ENCODE measurements at regions not wholly inside any gene's neighbourhood (a gene's known extent, or its start where the extent isn't known, plus 50 kb on each side); places are given as distances from the start of the nearest gene placed in this dataset.

GRCh38 chr13:106354961-106355360, 180.5 kb downstream of the EFNB2 start:
- DNase-seq (ENCODE audit: low read depth in 4 of 4, low spot score in 3 of 4), result no peak

- no peak for DNase-seq (ENCODE audit: low read depth in 4 of 4, low spot score in 3 of 4)
These were observed 182.6 kb downstream of the EFNB2 start for GRCh38 chr13:106352850-106353249.

GRCh38 chr13:106351251-106351650, 184.2 kb downstream of the EFNB2 start:
- DNase-seq (ENCODE audit: low read depth in 4 of 4, low spot score in 3 of 4), result no peak

GRCh38 chr13:106350208-106350607, 185.3 kb downstream of the EFNB2 start:
- DNase-seq (ENCODE audit: low read depth in 4 of 4, low spot score in 3 of 4), result no peak

GRCh38 chr13:106349080-106349931, 186.2 kb downstream of the EFNB2 start:
- no peak for DNase-seq (ENCODE audit: low read depth in 4 of 4, low spot score in 3 of 4)

GRCh38 chr13:106348075-106348840, 187.2 kb downstream of the EFNB2 start:
- DNase-seq (ENCODE audit: low read depth in 4 of 4, low spot score in 3 of 4), result no peak

- no peak for DNase-seq (ENCODE audit: low read depth in 4 of 4, low spot score in 3 of 4)
These were observed 191.1 kb downstream of the EFNB2 start for GRCh38 chr13:106344342-106344741.

- no peak for DNase-seq (ENCODE audit: low read depth in 4 of 4, low spot score in 3 of 4)
These were observed 191.6 kb downstream of the EFNB2 start for GRCh38 chr13:106343836-106344235.

- DNase-seq (ENCODE audit: low read depth in 4 of 4, low spot score in 3 of 4), result no peak
These were observed 195.2 kb downstream of the EFNB2 start for GRCh38 chr13:106340249-106340648.

- DNase-seq (ENCODE audit: low read depth in 4 of 4, low spot score in 3 of 4), result no peak
These were observed 198.2 kb downstream of the EFNB2 start for GRCh38 chr13:106337096-106337850.

- DNase-seq (ENCODE audit: low read depth in 4 of 4, low spot score in 3 of 4), result no peak
These were observed 198.8 kb downstream of the EFNB2 start for GRCh38 chr13:106336668-106337067.

GRCh38 chr13:106332621-106333020, 202.8 kb downstream of the EFNB2 start:
- DNase-seq (ENCODE audit: low read depth in 4 of 4, low spot score in 3 of 4), result no peak

GRCh38 chr13:106331116-106331515, 204.3 kb downstream of the EFNB2 start:
- DNase-seq (ENCODE audit: low read depth in 4 of 4, low spot score in 3 of 4), result no peak

GRCh38 chr13:106329941-106330340, 205.5 kb downstream of the EFNB2 start:
- no peak for DNase-seq (ENCODE audit: low read depth in 4 of 4, low spot score in 3 of 4)

- DNase-seq (ENCODE audit: low read depth in 4 of 4, low spot score in 3 of 4), result no peak
These were observed 208.7 kb downstream of the EFNB2 start for GRCh38 chr13:106326751-106327150.

GRCh38 chr13:106324444-106324843, 211.0 kb downstream of the EFNB2 start:
- no peak for DNase-seq (ENCODE audit: low read depth in 4 of 4, low spot score in 3 of 4)

GRCh38 chr13:106322628-106323027, 212.8 kb downstream of the EFNB2 start:
- DNase-seq (ENCODE audit: low read depth in 4 of 4, low spot score in 3 of 4), result no peak

GRCh38 chr13:106318941-106319411, 216.5 kb downstream of the EFNB2 start:
- no peak for DNase-seq (ENCODE audit: low read depth in 4 of 4, low spot score in 3 of 4)

GRCh38 chr13:106314417-106314816, 221.0 kb downstream of the EFNB2 start:
- no peak for DNase-seq (ENCODE audit: low read depth in 4 of 4, low spot score in 3 of 4)

- no peak for DNase-seq (ENCODE audit: low read depth in 4 of 4, low spot score in 3 of 4)
These were observed 224.5 kb downstream of the EFNB2 start for GRCh38 chr13:106311004-106311403.

GRCh38 chr13:106310291-106310865, 225.1 kb downstream of the EFNB2 start:
- DNase-seq (ENCODE audit: low read depth in 4 of 4, low spot score in 3 of 4), result no peak
